Islet of Langerhans (tissue), 1 donor: ENCODE measurements at regions not wholly inside any gene's neighbourhood (a gene's known extent, or its start where the extent isn't known, plus 50 kb on each side); places are given as distances from the start of the nearest gene placed in this dataset.
"Not testable (repeated sequence)": the region's sequence is repeated elsewhere in the genome, so short reads cannot be mapped to it uniquely, and the experiment has no call there.

ENCODE experiments used
- FAIRE-seq: peaks from one replicate; lab custom pipeline; 2011; peaks lifted over from hg19 to GRCh38; lab: Jason Lieb, UNC

GRCh38 chr6:145075425-145075824, 659.9 kb downstream of the EPM2A start:
- FAIRE-seq = no peak

DNA sequence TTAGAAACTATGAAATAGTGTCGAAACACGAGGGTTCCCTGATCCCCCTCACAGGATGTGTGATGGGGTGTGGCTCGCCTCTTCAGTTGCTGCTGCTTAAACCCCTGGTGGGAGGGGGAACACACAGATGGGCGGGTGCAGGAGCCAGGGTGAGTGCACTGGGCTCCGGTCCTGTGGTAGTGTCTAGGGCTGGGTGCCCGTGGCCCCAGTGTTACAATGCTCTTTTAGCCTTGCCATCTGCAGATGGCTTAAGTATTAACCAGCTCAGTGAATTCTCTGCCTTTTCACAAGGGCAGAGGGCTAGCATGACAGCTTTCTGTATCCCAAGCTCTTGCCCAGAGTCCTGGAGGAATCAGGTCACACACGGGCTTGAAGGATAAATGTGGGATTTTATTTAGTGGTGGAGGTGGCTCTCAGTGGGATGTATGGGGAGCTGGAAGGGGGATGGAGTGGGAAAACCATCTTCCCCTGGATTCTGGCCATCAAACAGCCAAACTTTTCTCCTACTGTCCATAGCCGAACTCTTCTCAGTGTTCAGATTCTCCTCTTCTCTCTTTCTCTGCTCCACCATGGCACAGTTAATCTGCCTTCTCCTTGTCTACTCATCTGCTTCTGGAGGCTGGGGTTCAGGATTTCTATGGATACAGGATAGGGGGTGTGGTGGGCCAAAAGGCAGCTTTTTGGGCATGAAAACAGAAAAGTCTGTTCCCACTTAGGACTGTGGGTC, 659.0 kb downstream of the EPM2A start:
- no peak for FAIRE-seq

- no peak for FAIRE-seq
Observed at GRCh38 chr6:145077382-145077781, 657.9 kb downstream of the EPM2A start.

DNA sequence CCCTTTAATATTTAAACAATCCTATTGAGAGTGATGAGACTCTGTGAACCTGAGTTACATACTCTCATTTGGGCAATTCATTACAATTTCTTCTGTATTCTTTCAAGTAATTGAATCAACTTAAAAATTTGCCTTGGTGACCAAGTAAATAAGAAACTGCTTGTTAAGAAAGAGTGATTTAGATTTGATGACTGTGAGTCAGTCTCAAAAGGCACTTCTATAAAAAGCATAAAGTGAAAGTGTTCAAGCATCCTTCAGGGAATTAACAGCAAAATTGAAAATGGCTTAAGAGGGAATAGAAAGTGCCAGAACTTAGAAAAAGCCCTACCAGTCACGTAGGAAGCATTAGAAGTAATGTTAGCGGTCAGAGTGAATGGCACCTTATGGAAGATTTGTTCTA, 654.7 kb downstream of the EPM2A start:
- no peak for FAIRE-seq

DNA sequence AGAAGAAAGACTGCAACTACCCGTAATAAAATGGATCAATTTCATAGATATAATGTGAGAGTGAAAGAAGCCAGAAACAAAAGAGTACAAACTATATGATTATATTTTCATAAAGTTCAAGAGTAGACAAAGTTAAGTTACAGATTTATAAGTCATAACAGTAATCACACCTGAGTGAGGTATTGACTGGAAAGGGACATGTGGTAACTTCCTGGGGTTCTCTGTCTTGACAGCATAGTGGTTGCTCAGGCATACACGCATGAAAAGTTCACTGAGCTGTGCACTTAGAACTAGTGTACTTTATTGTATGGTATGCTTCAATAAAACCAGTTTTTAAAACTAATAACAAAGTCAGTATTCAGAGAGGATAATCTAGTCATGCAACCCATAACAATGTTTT, 653.6 kb downstream of the EPM2A start:
- FAIRE-seq = no peak

DNA sequence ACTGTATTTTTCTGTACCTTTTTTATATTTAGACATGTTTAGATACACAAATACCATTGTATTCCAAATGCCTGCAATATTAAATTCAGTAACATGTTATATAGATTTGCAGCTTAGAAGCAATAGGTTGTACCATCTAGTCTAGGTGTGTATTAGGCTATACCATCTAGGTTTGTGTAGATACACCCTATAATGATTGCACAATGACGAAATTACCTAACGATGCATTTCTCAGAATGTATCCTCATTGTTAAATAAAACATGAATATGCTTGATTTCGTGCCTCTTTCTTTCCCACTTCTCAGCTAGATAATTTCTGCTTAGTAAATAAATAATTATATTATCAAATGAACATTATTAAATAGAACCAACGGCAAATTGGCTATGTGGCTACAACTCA, 653.0 kb downstream of the EPM2A start:
- no peak for FAIRE-seq

- FAIRE-seq = no peak
Observed at GRCh38 chr6:145086197-145086596, 649.1 kb downstream of the EPM2A start.

GRCh38 chr6:145087034-145087433, 648.3 kb downstream of the EPM2A start:
- FAIRE-seq = no peak

GRCh38 chr6:145090801-145091585, 644.3 kb downstream of the EPM2A start:
- no peak for FAIRE-seq

DNA sequence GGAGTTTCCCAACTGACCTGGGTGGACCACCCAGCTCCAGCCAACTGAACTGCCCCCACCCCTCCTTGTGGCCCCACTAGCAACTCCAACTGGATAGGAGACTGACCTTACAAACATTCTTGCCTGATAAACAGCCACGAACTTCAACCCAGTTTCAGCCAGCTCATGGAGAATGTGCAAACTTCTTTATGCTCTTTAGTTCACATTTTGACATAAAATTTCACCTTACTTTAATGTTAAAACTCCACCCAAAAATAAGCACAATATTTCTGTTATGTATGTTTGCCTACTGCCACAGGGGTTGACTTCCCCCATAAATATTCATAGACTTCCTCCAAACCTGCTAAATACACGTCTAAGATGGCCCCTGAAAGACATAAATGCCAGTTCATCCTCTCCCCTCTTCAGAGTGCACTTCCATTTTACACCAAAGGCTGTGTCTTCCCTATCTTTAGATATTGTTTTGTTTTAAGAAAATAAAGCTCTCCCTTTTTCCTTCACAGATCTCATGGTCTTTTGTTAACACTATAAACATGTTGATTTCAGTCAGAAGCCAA, 643.7 kb downstream of the EPM2A start:
- no peak for FAIRE-seq

DNA sequence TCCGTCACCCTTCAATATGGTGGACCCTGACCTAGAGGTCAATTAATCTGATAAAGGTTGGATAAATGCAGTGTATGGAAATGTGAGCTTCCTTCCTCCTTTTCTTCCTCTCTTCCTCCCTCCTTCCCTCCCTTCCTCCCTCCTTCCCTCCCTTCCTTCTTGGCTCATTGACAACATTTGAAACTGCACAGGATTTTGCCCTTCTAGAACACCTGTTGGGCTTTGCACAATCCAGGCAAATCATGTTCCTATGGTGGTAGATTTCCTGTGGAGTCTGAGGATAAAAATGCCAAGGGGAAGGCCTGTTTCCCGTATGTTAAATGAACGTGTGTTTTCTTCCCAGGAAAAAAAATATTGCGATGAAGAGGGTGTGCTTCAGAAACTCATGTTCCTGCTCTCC, 642.8 kb downstream of the EPM2A start:
- no peak for FAIRE-seq

DNA sequence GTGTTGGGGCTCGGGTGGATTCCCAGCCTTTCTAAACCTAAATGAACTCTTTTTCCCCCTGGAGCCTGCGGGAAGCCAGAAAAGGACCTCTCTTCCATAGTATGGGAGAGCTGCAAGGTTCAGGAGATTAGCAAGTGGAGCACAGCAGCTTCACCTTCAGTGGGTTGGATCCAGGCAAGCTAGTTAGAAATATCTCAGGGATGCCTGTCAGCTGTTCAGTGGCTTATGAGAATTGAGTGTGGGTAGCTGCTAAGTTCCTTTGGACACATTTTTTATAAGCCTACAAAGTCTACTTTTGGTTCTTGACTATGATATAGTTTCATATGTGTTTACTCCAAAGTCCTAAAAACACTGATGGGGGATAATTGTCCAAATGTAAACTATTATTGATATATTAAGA, 642.1 kb downstream of the EPM2A start:
- FAIRE-seq = no peak

- FAIRE-seq = no peak
Observed at GRCh38 chr6:145096846-145097245, 638.5 kb downstream of the EPM2A start.

- FAIRE-seq = not testable (repeated sequence)
Observed at GRCh38 chr6:145098127-145098526, 637.2 kb downstream of the EPM2A start.

- no peak for FAIRE-seq
Observed at GRCh38 chr6:145099713-145100112, 635.6 kb downstream of the EPM2A start.

GRCh38 chr6:145110109-145110508, 625.2 kb downstream of the EPM2A start:
- no peak for FAIRE-seq

- FAIRE-seq = not testable (repeated sequence)
Observed at GRCh38 chr6:145111407-145111806, 623.9 kb downstream of the EPM2A start.

DNA sequence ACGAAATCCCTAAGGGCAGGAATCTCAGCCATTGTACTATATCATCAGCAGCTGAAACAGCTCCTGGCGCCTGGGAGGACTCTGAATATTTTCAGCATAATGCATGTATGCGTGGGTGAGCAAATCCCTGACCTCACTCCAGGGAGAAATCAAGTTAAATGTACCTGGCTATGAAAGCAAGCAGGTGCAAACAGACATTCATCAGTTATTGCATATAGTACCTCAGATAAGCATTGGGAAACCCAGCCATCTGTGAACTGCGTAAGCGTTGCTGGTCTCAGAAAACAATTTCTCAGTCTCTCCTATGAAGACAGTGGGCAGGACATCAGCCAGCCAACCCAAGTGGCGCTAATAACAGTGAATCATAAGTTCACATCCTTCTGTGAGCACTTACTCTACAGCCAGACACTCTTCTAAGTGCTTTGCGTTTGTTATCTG, 622.6 kb downstream of the EPM2A start:
- no peak for FAIRE-seq

- FAIRE-seq = no peak
Observed at GRCh38 chr6:145115638-145116037, 619.7 kb downstream of the EPM2A start.

DNA sequence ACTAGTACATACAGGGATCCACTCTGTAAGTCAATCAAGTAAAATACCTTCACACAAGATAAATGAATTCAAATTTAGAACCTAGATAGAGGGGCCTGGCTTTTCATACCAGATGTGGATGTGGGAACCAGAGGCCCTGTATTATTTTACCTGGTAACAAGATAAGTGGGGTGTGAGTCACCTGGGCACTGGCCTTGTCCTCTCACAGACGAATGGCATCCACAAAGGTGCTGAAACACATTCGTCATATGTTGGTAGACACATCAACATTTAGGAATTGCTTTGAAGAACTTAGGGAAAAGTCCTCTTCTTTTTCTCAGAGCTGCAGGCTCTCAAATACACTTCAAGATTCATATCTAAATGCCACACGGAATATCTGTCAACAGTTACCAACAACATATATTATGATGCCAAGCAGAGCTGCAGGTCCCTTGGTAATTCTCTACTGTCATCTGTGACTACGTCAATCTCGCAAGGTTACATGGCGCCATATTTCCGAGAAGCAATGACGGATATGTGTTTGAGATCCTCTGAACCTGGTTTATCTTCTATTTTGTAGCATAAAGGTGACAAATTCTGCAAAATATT, 618.6 kb downstream of the EPM2A start:
- FAIRE-seq = no peak

- peak; percentile 47 for FAIRE-seq
Observed at GRCh38 chr6:145118224-145118623, 617.1 kb downstream of the EPM2A start.

- no peak for FAIRE-seq
Observed at GRCh38 chr6:145119081-145119480, 616.2 kb downstream of the EPM2A start.

DNA sequence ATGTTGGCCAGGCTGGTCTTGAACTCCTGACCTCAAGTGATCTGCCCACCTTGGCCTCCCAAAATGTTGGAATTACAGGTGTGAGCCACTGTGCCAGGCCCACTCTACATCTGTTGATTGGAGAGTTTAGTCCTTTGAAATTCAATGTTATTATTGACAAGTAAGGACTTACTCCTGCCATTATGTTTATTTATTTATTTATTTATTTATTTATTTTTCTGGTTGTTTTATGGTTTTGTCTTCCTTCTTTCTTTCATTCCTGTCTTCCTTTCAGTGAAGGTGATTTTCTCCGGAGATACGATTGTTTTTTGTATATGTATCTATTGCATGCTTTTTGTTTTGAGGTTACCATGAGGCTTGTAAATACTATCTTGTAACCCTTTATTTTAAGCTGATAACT, 602.6 kb downstream of the EPM2A start:
- no peak for FAIRE-seq
